ENCODE measurements at regions not wholly inside any gene's neighbourhood (a gene's known extent, or its start where the extent isn't known, plus 50 kb on each side); places are given as distances from the start of the nearest gene placed in this dataset.

DNA sequence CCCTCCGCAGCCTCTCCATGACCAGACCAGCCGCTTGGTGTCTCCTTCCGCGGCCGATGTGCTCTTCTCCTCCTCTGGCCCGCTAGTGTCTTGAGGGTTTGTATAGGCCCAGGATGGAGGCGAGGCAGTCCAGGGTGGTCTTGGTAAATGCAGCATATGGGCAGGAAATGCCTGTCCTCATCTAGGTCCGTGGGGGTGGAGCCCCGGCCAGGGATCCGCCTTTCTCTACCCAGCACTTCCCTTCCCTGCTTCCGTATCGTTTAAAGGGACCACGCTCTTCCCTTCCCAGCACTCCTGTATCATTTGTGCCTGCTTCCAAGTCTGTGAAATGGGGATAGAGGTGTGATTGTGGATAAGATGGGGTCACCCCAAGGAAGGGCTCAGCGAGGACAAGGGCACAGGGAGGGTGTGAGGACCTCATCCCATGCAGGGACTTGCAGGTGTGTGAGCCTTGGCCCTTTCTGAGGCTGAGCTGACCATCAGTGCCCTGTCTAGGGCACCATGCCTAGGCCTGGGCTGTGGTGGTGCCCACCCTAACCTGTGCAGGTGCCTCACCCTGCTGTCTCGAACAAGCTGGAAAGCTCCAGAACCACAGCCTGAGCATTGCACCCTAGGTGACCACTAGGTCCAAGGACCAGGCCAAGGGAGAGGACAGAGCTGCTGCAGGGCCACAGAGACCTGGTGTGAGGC is 326.8 kb upstream of the RTL1 start:
- TF ChIP-seq POLR2A (IDR thresholded peaks at IDR 0.05; ENCODE audit: low read depth, low read length) (no peak), TAF1 (IDR thresholded peaks at IDR 0.05; ENCODE audit: borderline replicate concordance, low read depth, low read length) (no peak), POLR2AphosphoS5 (IDR thresholded peaks at IDR 0.05; ENCODE audit: low read depth, low read length) (no peak)

Measured in GM12892 (cell line).